ENCODE measurements at regions not wholly inside any gene's neighbourhood (a gene's known extent, or its start where the extent isn't known, plus 50 kb on each side); places are given as distances from the start of the nearest gene placed in this dataset.

DNA sequence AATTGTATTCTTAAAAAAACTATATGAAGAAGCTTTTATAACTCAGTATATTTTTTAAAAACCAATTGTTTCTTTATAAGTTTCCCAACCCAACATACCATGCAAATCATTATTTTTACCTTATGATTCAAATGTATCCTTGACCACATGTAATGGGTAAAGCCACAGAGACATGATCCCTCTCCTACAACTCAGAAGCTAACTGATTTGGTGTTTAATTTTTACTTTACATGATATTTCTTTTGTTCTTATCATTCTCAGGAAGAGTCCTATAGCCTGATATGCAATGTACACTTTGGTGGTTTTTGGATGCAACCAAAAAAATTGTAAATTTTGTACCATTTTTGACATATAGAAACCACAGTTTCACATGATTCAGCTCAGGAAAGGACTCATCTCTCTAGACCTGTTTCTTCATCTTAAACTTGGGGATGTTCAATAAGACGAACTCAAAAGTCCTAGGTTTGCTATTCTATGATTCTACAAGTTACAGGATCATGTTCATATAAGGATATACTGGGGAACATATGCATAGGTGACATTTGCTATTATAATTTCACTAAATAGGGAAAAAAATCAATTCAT lies 85.2 kb upstream of the RBBP8 start:
- TF ChIP-seq TAF1 (IDR thresholded peaks at IDR 0.05; ENCODE audit: borderline replicate concordance, insufficient read depth, low read length): no peak
- TF ChIP-seq, protein P1, sequence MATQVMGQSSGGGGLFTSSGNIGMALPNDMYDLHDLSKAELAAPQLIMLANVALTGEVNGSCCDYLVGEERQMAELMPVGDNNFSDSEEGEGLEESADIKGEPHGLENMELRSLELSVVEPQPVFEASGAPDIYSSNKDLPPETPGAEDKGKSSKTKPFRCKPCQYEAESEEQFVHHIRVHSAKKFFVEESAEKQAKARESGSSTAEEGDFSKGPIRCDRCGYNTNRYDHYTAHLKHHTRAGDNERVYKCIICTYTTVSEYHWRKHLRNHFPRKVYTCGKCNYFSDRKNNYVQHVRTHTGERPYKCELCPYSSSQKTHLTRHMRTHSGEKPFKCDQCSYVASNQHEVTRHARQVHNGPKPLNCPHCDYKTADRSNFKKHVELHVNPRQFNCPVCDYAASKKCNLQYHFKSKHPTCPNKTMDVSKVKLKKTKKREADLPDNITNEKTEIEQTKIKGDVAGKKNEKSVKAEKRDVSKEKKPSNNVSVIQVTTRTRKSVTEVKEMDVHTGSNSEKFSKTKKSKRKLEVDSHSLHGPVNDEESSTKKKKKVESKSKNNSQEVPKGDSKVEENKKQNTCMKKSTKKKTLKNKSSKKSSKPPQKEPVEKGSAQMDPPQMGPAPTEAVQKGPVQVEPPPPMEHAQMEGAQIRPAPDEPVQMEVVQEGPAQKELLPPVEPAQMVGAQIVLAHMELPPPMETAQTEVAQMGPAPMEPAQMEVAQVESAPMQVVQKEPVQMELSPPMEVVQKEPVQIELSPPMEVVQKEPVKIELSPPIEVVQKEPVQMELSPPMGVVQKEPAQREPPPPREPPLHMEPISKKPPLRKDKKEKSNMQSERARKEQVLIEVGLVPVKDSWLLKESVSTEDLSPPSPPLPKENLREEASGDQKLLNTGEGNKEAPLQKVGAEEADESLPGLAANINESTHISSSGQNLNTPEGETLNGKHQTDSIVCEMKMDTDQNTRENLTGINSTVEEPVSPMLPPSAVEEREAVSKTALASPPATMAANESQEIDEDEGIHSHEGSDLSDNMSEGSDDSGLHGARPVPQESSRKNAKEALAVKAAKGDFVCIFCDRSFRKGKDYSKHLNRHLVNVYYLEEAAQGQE (IDR thresholded peaks at IDR 0.05; ENCODE audit: insufficient read depth in 1 of 2, low read depth in 2 of 2, low read length in 2 of 2): no peak
- no peak for TF ChIP-seq POLR2AphosphoS5 (IDR thresholded peaks at IDR 0.05; ENCODE audit: low read depth, low read length)
- TF ChIP-seq SIN3A (IDR thresholded peaks at IDR 0.05; ENCODE audit: borderline replicate concordance, insufficient read depth, low read length): no peak
- TF ChIP-seq FOXP2 (optimal IDR thresholded peaks at IDR 0.05; ENCODE audit: borderline replicate concordance, extremely low read depth, extremely low read length, insufficient read depth): no peak

DNA sequence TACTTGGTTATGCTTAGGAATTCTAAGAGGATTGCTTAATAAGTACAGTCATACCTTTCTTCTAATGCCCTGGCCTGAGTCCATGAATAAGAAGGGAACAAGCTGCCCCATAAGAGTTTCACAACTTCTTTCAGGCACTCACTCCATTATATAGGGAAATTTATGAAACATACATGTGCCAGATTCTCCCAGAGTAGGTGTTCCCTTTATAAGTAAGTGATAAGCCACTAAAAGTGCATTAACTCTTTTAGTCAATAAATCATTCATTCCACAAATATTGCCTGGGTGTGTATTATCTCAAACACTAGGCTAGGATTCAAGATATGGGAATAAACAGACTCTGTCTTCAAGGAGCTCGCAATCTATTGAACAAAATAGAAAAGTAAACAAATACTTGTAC lies 84.5 kb upstream of the RBBP8 start:
- no peak for TF ChIP-seq POLR2AphosphoS5 (IDR thresholded peaks at IDR 0.05; ENCODE audit: low read depth, low read length)
- TF ChIP-seq TAF1 (IDR thresholded peaks at IDR 0.05; ENCODE audit: borderline replicate concordance, insufficient read depth, low read length): no peak
- TF ChIP-seq FOXP2 (optimal IDR thresholded peaks at IDR 0.05; ENCODE audit: borderline replicate concordance, extremely low read depth, extremely low read length, insufficient read depth): no peak
- TF ChIP-seq, protein P1 (IDR thresholded peaks at IDR 0.05; ENCODE audit: insufficient read depth in 1 of 2, low read depth in 2 of 2, low read length in 2 of 2): no peak

DNA sequence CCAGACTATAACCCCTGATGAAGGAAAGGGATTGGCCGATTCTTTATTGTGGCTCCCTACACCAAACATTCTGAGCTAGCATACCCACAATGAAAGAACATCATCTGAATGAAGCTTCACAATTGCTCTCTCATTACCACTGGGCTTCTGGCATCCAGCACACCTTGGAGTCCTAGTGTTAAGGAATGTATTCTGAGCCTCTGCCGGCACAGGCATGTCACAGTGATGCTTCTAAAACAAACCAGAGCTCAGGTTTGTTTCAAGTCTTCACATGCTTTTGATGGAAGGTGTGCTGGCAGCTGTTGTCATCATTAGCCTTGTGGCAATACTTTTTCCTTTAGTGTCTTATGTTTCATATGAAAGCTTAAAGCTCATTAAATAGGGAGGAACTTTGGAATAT lies 76.3 kb upstream of the RBBP8 start:
- TF ChIP-seq, protein P1 (IDR thresholded peaks at IDR 0.05; ENCODE audit: insufficient read depth in 1 of 2, low read depth in 2 of 2, low read length in 2 of 2): no peak
- TF ChIP-seq FOXP2 (optimal IDR thresholded peaks at IDR 0.05; ENCODE audit: borderline replicate concordance, extremely low read depth, extremely low read length, insufficient read depth) (no peak), TAF1 (IDR thresholded peaks at IDR 0.05; ENCODE audit: borderline replicate concordance, insufficient read depth, low read length) (no peak), SIN3A (IDR thresholded peaks at IDR 0.05; ENCODE audit: borderline replicate concordance, insufficient read depth, low read length) (no peak), POLR2AphosphoS5 (IDR thresholded peaks at IDR 0.05; ENCODE audit: low read depth, low read length) (no peak)

DNA sequence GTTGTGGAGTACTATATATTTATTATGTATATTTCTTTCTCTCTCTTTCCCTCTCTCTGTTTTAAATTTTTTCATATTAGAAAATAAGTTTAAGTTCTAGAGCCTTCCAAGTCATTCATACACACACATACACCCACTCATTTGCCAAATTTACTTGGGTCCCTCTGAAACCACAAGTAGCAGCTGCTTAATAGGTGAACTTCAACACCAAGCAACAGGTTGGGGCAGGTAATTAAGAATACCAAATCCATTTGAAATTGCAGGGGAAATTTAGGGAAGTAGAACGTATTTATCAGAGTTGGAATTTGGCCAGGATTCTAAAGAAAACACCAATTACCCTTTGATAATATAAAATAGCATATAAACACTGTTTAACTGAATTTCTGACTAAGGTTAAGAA lies 75.0 kb upstream of the RBBP8 start:
- TF ChIP-seq SIN3A (IDR thresholded peaks at IDR 0.05; ENCODE audit: borderline replicate concordance, insufficient read depth, low read length) (no peak), TAF1 (IDR thresholded peaks at IDR 0.05; ENCODE audit: borderline replicate concordance, insufficient read depth, low read length) (no peak), POLR2AphosphoS5 (IDR thresholded peaks at IDR 0.05; ENCODE audit: low read depth, low read length) (no peak), FOXP2 (optimal IDR thresholded peaks at IDR 0.05; ENCODE audit: borderline replicate concordance, extremely low read depth, extremely low read length, insufficient read depth) (no peak)
- TF ChIP-seq, protein P1 (IDR thresholded peaks at IDR 0.05; ENCODE audit: insufficient read depth in 1 of 2, low read depth in 2 of 2, low read length in 2 of 2): no peak

DNA sequence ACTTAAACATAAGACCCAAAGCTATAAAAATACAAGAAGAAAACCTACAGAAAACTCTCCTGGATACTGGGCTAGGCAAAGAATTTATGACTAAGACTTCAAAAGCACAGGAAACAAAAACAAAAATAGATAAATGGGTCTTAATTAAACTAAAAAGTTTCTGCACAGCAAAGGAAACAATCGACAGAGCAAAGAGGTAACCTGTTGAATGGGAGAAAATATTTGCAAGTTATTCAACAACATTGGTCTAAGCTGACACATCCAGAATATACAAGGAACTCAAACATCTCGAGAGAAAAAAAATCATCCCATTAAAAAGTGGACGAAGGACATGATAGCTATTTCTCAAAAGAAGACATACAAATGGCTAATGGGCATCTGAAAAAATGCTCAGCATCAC lies 72.3 kb upstream of the RBBP8 start:
- TF ChIP-seq POLR2AphosphoS5 (IDR thresholded peaks at IDR 0.05; ENCODE audit: low read depth, low read length) (no peak), TAF1 (IDR thresholded peaks at IDR 0.05; ENCODE audit: borderline replicate concordance, insufficient read depth, low read length) (no peak), SIN3A (IDR thresholded peaks at IDR 0.05; ENCODE audit: borderline replicate concordance, insufficient read depth, low read length) (no peak)
